Kasumi-1 (cell line): ENCODE measurements at regions not wholly inside any gene's neighbourhood (a gene's known extent, or its start where the extent isn't known, plus 50 kb on each side); places are given as distances from the start of the nearest gene placed in this dataset.
A peak's percentile ranks its signal among the peaks of the same experiment; 100 is the strongest.

Experiments
- DNase-seq, 2 experiments: peaks; one replicate each; lab custom pipeline; 2025; lab: John Stamatoyannopoulos, UW

DNA sequence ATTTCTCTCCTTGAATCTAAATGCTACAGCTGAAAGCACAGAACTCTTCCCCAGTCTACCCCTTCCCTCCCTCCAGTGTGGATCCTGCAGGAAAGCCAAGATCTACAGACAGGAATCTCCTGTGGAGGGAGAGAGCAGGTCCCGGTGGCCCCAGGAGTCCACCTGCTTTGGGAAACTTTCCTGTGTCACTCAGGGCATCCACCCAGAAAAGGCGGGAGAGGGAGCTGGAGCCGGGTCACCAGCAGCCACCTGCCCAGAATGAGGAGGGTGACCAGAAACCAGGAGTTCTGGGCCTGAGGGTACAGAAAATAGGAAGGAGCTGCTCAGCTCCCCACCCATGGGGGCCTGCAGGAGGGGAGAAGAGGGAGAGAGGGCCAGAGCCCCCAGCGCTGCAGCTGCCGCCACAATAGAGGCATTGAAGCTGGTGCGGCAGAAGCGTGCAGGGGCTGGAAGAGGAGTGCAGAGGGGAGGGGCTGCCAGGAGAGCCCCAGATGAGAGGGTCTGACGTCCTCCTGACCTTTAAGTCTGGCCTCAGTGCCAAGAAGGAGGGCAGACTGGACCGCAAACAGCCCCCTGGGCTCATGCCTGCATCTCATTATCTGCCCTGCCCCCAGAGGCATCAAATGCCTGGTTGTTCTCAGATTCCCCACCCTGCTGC lies 56.3 kb upstream of the TMEM72 start:
- DNase-seq, result no peak

DNA sequence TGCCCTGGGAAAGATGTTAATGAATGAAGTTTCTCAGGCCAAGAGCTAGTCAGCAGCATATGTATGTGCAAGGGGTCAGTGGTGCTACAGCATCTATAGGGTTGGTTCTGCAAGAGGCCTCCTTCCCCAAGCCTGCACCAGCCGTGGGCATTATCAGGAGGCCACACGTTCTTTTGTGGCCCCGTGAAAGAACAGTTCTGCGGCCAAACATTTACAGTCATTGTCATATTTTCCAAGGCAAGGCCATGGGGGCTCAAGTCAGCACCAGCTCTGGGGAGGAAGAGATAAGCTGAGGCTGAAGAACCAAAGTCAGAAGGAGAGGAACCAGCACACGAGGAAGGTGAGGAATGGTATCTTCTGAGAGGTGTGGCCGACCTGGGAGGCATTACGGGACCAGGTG lies 54.4 kb upstream of the TMEM72 start:
- DNase-seq, result no peak

DNA sequence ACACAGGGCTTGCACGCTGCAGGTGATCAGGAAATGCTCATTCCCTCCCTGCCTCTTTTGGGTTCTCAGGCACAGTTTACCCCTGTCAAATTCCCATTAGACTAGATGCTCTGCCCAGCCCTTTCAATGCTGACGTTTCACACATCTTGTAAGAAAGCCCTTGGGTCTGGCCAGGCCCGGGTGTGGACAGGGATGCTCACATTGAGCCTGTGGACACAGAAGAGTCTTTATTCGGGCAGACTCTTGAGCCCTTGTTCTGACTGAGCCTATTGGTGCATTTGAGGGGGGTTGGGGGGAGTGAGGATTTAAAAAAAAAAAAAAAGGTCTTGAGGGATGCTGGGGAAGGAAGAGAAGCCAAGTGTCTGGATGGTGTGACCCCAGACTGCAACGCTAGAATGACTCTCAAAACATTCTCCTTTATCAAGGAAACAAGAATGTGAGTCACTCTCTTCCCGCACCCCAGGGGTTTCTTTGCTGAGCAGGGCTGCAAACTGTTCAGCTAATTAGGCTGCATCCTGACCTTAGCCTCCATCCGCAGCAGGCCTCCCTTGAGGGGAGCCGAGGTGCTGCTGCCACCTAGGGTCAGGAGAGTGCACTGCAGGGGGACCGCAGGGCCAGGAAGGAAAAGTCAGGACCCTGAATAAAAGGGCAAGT lies 53.6 kb upstream of the TMEM72 start:
- peak; percentile 72 to 73 for DNase-seq

DNA sequence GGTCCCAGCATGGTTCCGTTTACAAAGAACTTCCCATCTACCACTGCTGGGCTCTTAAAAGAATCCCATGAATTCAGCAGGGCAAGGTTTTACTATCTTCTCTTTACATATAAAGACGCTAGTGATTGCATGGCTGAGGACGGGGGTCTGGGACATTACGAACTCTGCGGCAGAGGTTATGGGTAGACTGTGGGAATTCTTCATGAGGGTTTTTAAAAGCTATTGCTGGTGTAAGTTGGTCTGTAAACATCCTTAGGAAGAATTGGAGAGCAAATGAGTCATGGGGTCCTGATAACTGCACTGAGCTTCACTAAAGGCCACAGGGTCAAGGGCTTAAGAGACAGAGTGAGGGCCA lies 53.1 kb upstream of the TMEM72 start:
- no peak for DNase-seq

DNA sequence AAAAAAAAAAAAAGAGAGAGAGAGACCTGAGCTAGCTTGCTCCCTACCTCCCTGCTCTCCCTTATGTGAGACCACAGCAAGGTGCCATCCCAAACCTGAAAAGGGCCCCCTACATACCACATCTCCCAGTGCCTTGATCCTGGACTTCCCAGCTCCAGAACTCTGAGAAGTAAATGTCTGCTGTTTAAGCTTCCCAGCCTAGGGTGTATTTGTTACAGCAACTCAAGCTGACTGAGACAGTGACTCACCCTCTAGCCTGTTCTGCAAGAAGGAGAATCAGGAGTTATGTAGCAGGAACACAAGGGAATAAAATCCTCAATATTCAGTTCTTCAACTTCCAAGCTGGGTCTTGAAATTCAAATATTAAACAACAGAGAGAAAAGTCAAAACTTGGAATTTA lies 52.1 kb upstream of the TMEM72 start:
- DNase-seq, result no peak

DNA sequence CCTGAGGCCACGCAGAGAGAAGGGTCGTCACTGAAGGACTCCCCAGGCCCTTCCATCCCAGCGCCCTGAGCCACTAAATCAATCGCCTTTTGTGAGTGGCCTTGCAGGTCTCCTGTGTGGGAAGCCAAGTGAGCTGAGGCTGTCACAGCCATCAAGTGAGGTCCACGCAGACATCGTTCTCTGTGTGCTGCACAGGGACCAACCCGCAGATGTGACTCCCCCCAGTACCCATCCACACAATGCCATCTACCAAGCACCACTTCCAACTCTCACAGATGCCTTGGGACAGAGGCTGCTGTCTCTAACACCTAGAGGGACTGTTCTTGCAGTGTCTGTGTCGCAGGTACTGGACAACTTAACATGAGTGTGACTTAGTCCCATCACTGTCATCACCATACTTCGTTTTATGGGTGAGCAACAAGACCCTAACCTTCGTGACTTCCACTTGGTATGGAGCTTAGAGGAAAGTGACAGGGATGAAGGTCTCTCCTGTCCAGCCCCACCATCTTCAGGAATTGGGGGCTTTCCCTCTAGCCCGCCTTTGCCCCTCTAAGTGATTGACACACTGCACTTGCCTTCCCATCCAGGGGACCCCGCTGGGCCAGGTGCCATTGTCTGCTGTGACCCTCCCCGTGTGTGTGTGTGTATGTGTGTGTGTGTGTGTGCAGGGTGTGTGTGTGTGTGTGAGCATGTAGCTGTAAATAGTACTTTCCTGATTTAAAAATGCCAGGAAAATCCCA lies 51.4 kb upstream of the TMEM72 start:
- DNase-seq, result no peak

DNA sequence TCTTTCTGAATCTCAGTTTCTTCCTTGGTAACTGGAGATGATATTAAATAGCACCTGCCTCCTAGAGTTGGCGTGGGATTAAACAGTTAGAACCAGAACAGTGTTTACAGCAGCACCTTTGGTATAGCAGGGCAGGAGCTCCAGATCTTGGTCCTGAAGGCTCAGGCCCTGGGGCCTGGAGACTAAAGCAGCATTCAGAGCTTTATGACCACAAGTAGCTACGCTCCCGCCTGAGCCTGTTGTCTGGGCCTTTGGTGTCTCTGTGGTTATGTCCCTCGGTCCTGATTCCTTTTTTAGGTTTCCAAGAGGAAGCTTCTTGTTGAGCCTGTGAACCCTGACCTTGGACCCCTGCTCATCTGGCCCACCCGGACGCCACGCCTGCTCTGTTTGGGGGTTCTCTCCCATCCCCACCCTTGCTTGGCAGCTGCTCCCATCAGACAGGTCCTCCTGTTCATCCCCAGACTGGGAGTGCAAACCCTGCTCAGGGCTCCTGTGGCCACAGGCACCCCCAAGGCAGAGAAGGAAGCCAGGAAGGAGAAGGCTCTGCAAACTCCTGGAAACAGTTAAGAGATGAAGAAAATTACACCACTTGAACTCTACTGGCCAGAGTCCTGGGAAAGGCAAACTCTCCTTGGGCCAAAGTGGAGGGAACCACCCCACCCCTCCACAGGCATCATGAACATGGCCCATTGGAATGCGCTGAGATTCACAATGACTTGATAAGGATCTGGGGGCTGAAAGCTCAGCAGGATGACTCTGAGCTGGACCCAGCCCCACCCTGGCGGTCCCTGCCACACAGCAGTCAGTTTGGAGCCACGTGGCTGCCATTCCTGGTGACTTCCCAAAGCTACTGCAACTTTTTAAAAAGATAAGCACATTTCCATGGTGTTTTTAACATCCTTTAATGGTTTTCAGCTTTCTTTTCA lies 50.1 kb upstream of the TMEM72 start:
- no peak for DNase-seq
